Ovary (tissue), 3 donors: ENCODE measurements at regions not wholly inside any gene's neighbourhood (a gene's known extent, or its start where the extent isn't known, plus 50 kb on each side); places are given as distances from the start of the nearest gene placed in this dataset.

Experiments used
- CTCF ChIP-seq, 3 donors: fragments of 450-650 bp in 2 of 3; fragments of 200-600 bp in 1 of 3; IDR thresholded peaks; one replicate each; pipeline versions ENCODE4 v1.5.1 to v1.8.0; 2016 to 2022; ENCODE audit warnings: antibody characterized with exemption in 3 of 3, mild to moderate bottlenecking in 1 of 3
- EP300 ChIP-seq: sonication (generic); formaldehyde crosslinking; IDR thresholded peaks from one replicate; pipeline ENCODE4 v1.6.1; 2017; ENCODE audit warnings: antibody characterized with exemption
- POLR2A ChIP-seq: fragments of 450-650 bp; IDR thresholded peaks from one replicate; pipeline ENCODE4 v1.6.1; 2017; ENCODE audit warnings: antibody characterized with exemption, mild to moderate bottlenecking, moderate library complexity
- donor health status: DM: no; HTN: no; CAD: no.

GRCh38 chr1:232177438-232177837, 452.5 kb downstream of the SIPA1L2 start:
- TF ChIP-seq CTCF (IDR thresholded peaks at IDR 0.05): no peak
- TF ChIP-seq POLR2A: no peak
- no peak for TF ChIP-seq EP300
